ENCODE measurements at regions not wholly inside any gene's neighbourhood (a gene's known extent, or its start where the extent isn't known, plus 50 kb on each side); places are given as distances from the start of the nearest gene placed in this dataset.

DNA sequence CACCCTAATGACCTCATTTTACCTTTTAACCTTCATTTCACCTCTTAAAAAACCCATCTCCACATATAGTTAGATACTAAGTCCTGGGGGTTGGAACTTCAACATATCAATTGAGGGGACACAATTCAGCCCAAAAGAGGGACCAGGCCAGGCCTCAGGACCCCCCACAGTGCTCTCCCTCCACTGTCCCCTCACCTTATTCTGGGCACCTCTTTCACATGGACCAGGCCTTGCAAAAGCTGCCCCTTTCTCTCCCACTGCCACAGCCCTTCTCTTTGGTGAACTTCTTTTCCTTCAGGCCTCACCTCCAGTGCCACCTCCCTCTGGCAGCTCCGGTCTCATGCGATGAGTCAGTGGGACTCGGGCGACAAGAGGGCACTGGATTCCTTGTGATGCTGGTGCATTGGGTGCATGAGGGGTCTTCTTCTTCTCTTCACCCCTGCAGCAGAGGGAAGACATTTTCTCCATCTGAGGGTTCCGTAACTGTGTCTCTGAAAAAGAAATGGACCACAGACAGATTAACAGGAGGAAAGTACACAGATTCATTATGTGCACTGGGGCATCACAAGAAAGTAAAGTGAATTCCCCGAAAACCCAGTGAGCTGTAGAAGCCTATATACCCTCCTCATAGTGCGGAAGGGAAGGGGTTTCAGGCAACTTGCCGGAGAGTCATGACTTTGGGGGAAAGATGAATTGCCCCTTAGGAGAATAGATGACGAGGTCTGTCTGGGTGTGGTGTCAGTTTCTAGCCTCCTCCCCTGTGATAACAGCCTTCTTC, 288.7 kb upstream of the IGFBP3 start (continued):
- TF ChIP-seq TEAD4 (IDR thresholded peaks at IDR 0.05; ENCODE audit: low read depth, low read length) (no peak), SIX5 (IDR thresholded peaks at IDR 0.05; ENCODE audit: low read depth, low read length) (no peak)

Measured in H1 (cell line).